ENCODE measurements at regions not wholly inside any gene's neighbourhood (a gene's known extent, or its start where the extent isn't known, plus 50 kb on each side); places are given as distances from the start of the nearest gene placed in this dataset.

DNA sequence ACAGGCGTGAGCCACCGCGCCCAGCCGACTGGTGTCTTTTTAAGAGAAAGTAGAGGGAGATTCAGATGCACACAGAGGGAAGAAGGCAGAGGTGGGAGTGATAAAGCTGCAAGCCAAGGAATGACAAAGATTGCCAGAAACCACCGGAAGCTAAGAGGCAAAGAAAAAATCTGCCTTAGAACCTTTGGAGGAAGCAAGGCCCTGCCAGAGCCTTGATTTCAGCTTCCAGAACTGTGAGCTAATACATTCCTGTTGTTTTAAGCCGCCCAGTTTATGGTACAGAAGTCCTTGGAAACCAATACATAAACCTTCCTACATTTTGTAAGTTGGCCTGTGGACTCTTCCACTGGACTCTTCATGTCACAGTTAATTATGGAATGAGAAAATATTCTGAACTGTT lies 71.7 kb upstream of the SOX21 start:
- H3K79me2 ChIP-seq (replicated peaks; ENCODE audit: insufficient read depth, low read length): no peaks in the 10 kb centered on the region
- no peak for TF ChIP-seq CTCF (IDR thresholded peaks at IDR 0.05; ENCODE audit: poor library complexity, severe bottlenecking)
- no peak for TF ChIP-seq TAF1 (IDR thresholded peaks at IDR 0.05; ENCODE audit: low read depth)
- no peak for TF ChIP-seq EP300 (conservative IDR thresholded peaks at IDR 0.05; ENCODE audit: poor library complexity, severe bottlenecking)
- TF ChIP-seq RAD21 (conservative IDR thresholded peaks at IDR 0.05): no peak
- no peak for TF ChIP-seq REST (IDR thresholded peaks at IDR 0.05; ENCODE audit: borderline replicate concordance)
- no peak for TF ChIP-seq EZH2 (IDR thresholded peaks at IDR 0.05; ENCODE audit: borderline replicate concordance, insufficient read depth, low read length, poor library complexity, severe bottlenecking)
- TF ChIP-seq POLR2AphosphoS5 (IDR thresholded peaks at IDR 0.05): no peak
- no peak for TF ChIP-seq SMC3 (conservative IDR thresholded peaks at IDR 0.05; ENCODE audit: poor library complexity)
- H3K9ac ChIP-seq (ENCODE audit: low read length): no peak overlapping the region
- no peak overlapping the region for H3K4me3 ChIP-seq (ENCODE audit: low read length)
- no peaks in the 10 kb centered on the region for H3F3A ChIP-seq (ENCODE audit: insufficient read depth, low read length, poor library complexity, severe bottlenecking)
- H3K9me3 ChIP-seq (ENCODE audit: low read length): no peaks in the 10 kb centered on the region
- H3K4me2 ChIP-seq (ENCODE audit: low read length): no peak overlapping the region
- no peaks in the 10 kb centered on the region for H3K36me3 ChIP-seq (ENCODE audit: insufficient read depth, low read length)
- no peaks in the 10 kb centered on the region for H3K9me2 ChIP-seq (ENCODE audit: insufficient read depth, low read length)
- H3K27me3 ChIP-seq (ENCODE audit: insufficient read depth, low read depth, low read length): no peaks in the 10 kb centered on the region
- H3K27ac ChIP-seq (ENCODE audit: low read length): no peak overlapping the region
- H2AFZ ChIP-seq (ENCODE audit: low read depth, low read length): no peak overlapping the region
- no peaks in the 10 kb centered on the region for H4K20me1 ChIP-seq (ENCODE audit: insufficient read depth)

GRCh38 chr13:94783489-94783888 lies 71.1 kb upstream of the SOX21 start:
- no peak for TF ChIP-seq EZH2 (IDR thresholded peaks at IDR 0.05; ENCODE audit: borderline replicate concordance, insufficient read depth, low read length, poor library complexity, severe bottlenecking)
- TF ChIP-seq RAD21 (conservative IDR thresholded peaks at IDR 0.05): no peak
- no peak for TF ChIP-seq MXI1 (conservative IDR thresholded peaks at IDR 0.05; ENCODE audit: poor library complexity, severe bottlenecking)
- no peak for TF ChIP-seq SMC3 (conservative IDR thresholded peaks at IDR 0.05; ENCODE audit: poor library complexity)
- no peak for TF ChIP-seq TAF1 (IDR thresholded peaks at IDR 0.05; ENCODE audit: low read depth)
- no peak for TF ChIP-seq POLR2AphosphoS5 (IDR thresholded peaks at IDR 0.05)
- no peak for TF ChIP-seq EP300 (conservative IDR thresholded peaks at IDR 0.05; ENCODE audit: poor library complexity, severe bottlenecking)
- TF ChIP-seq CTCF (IDR thresholded peaks at IDR 0.05; ENCODE audit: poor library complexity, severe bottlenecking): no peak
- TF ChIP-seq REST (IDR thresholded peaks at IDR 0.05; ENCODE audit: borderline replicate concordance): no peak
- Histone ChIP-seq H3K36me3 (ENCODE audit: insufficient read depth, low read length) (no peaks in the 10 kb centered on the region), H3K27me3 (ENCODE audit: insufficient read depth, low read depth, low read length) (no peaks in the 10 kb centered on the region), H3F3A (ENCODE audit: insufficient read depth, low read length, poor library complexity, severe bottlenecking) (no peaks in the 10 kb centered on the region), H3K4me2 (ENCODE audit: low read length) (no peak overlapping the region), H3K9me3 (ENCODE audit: low read length) (no peaks in the 10 kb centered on the region), H3K4me3 (ENCODE audit: low read length) (no peak overlapping the region), H3K79me2 (replicated peaks; ENCODE audit: insufficient read depth, low read length) (no peaks in the 10 kb centered on the region), H4K20me1 (ENCODE audit: insufficient read depth) (no peaks in the 10 kb centered on the region), H2AFZ (ENCODE audit: low read depth, low read length) (no peak overlapping the region), H3K9ac (ENCODE audit: low read length) (no peak overlapping the region), H3K27ac (ENCODE audit: low read length) (no peak overlapping the region), H3K9me2 (ENCODE audit: insufficient read depth, low read length) (no peaks in the 10 kb centered on the region)
